Right lobe of liver (tissue), 6 donors: ENCODE measurements at regions not wholly inside any gene's neighbourhood (a gene's known extent, or its start where the extent isn't known, plus 50 kb on each side); places are given as distances from the start of the nearest gene placed in this dataset.

Source experiments
- ATAC-seq, 4 donors: fragments of 200-7000 bp; cut with Tn5 transposase; one replicate each; pipeline ENCODE4 v1.9.1; 2020; ENCODE audit warnings: mild to moderate bottlenecking in 4 of 4, moderate library complexity in 4 of 4
- DNase-seq, 3 donors: peaks; one replicate each; pipeline ENCODE4 v3.0.0-alpha.2; 2020
- H3K27ac ChIP-seq, 3 donors: fragments of 200-600 bp; one replicate each; pipeline ENCODE4 v1.8.0; 2022
- H3K27me3 ChIP-seq, 2 donors: fragments of 200-600 bp; one replicate each; pipeline ENCODE4 v1.8.0; 2022
- H3K36me3 ChIP-seq, 4 donors: fragments of 200-600 bp; sonication (generic) in 1 of 4; one replicate each; pipeline versions ENCODE4 v1.5.1 to v1.8.0; 2017 to 2022; ENCODE audit warnings: control low read depth in 1 of 4
- H3K4me1 ChIP-seq, 4 donors: fragments of 200-600 bp; sonication (generic) in 1 of 4; one replicate each; pipeline versions ENCODE4 v1.5.1 to v1.8.0; 2017 to 2022; ENCODE audit warnings: control low read depth in 1 of 4
- H3K4me3 ChIP-seq, 3 donors: fragments of 200-600 bp; one replicate each; pipeline ENCODE4 v1.8.0; 2022
- H3K9me3 ChIP-seq, 4 donors: fragments of 200-600 bp; sonication (generic) in 1 of 4; one replicate each; pipeline versions ENCODE4 v1.5.1 to v1.8.0; 2017 to 2022; ENCODE audit warnings: control low read depth in 1 of 4
- CTCF ChIP-seq, 4 donors: fragments of 200-600 bp in 3 of 4; fragments of 450-650 bp in 1 of 4; IDR thresholded peaks; one replicate each; pipeline versions ENCODE4 v1.5.1 to v1.8.0; 2016 to 2022; ENCODE audit warnings: antibody characterized with exemption in 4 of 4, mild to moderate bottlenecking in 2 of 4
- POLR2A ChIP-seq: fragments of 450-650 bp; IDR thresholded peaks from one replicate; pipeline ENCODE4 v1.6.1; 2017; ENCODE audit warnings: antibody characterized with exemption, mild to moderate bottlenecking
- WGBS: methylation state at CpG from one replicate; pipeline ENCODE4 v1.1.6; 2018; ENCODE audit warnings: low coverage, low lambda C conversion rate; ENCODE audit not compliant: insufficient coverage; ENCODE audit errors: missing lambda C conversion rate; 5-methylcytosine and 5-hydroxymethylcytosine counted together
- intact Hi-C, 2 donors: fragments of 100-400 bp; cut with DNase I; formaldehyde crosslinking; loops; one replicate each; pipeline versions ENCODE4 v1.11.2 to v1.14.1; 2022
- donor health status: DM: no; HTN: yes; CAD: no.
- donor health status: DM: no; HTN: no; CAD: no.
- donor health status: DM: no; HTN: no; CAD: no.
- donor health status: DM: no; HTN: yes; CAD: no.
- donor health status: DM: no; HTN: yes; CAD: no.

GRCh38 chr5:15214010-15214409, 286.0 kb upstream of the FBXL7 start:
- no peaks in the 10 kb centered on the region for H3K4me1 ChIP-seq
- intact Hi-C loops, result no loop called here
- no peak overlapping the region for H3K4me3 ChIP-seq
- ATAC-seq (no peak), DNase-seq (no peak)
- H3K27ac ChIP-seq, result no peak overlapping the region
- no peaks in the 10 kb centered on the region for H3K9me3 ChIP-seq
- H3K36me3 ChIP-seq, result no peaks in the 10 kb centered on the region
- no peaks in the 10 kb centered on the region for H3K27me3 ChIP-seq
- 100% methylated on average over 1 of the region's 1 CpG for WGBS
- no peak for TF ChIP-seq POLR2A
- TF ChIP-seq CTCF (IDR thresholded peaks at IDR 0.05), result no peak

GRCh38 chr5:15209053-15209762, 290.8 kb upstream of the FBXL7 start:
- no peaks in the 10 kb centered on the region for H3K9me3 ChIP-seq
- intact Hi-C loops, result no loop called here
- ATAC-seq, result no peak
- H3K36me3 ChIP-seq, result no peaks in the 10 kb centered on the region
- WGBS, result 46% methylated on average over 3 of the region's 3 CpGs
- no peak overlapping the region for H3K27ac ChIP-seq
- H3K4me3 ChIP-seq, result no peak overlapping the region
- H3K4me1 ChIP-seq, result no peaks in the 10 kb centered on the region
- no peak for DNase-seq
- TF ChIP-seq CTCF (IDR thresholded peaks at IDR 0.05), result no peak
- TF ChIP-seq POLR2A, result no peak
- no peaks in the 10 kb centered on the region for H3K27me3 ChIP-seq

- WGBS, result 86% methylated on average over 1 of the region's 1 CpG
Observed at GRCh38 chr5:15206133-15206532, 293.8 kb upstream of the FBXL7 start.

GRCh38 chr5:15203376-15203775, 296.6 kb upstream of the FBXL7 start:
- H3K27ac ChIP-seq, result no peak overlapping the region
- intact Hi-C loops, result no loop called here

More at GRCh38 chr5:15206133-15206532, 293.8 kb upstream of the FBXL7 start:
- Histone ChIP-seq H3K4me1 (no peaks in the 10 kb centered on the region), H3K27me3 (no peaks in the 10 kb centered on the region), H3K9me3 (no peaks in the 10 kb centered on the region), H3K36me3 (no peaks in the 10 kb centered on the region), H3K27ac (no peak overlapping the region), H3K4me3 (no peak overlapping the region)
- TF ChIP-seq POLR2A (no peak), CTCF (IDR thresholded peaks at IDR 0.05) (no peak)
- intact Hi-C loops, result no loop called here
- ATAC-seq, result no peak
- no peak for DNase-seq

More at GRCh38 chr5:15203376-15203775, 296.6 kb upstream of the FBXL7 start:
- Histone ChIP-seq H3K9me3 (no peaks in the 10 kb centered on the region), H3K36me3 (no peaks in the 10 kb centered on the region), H3K4me3 (no peak overlapping the region), H3K4me1 (no peaks in the 10 kb centered on the region), H3K27me3 (no peaks in the 10 kb centered on the region)
- no peak for ATAC-seq
- WGBS, result no CpG with 5 or more reads among the region's 1 CpG
- no peak for TF ChIP-seq CTCF (IDR thresholded peaks at IDR 0.05)
- TF ChIP-seq POLR2A, result no peak
- DNase-seq, result no peak
